Smooth muscle cell (in vitro differentiated cells): ENCODE measurements at regions not wholly inside any gene's neighbourhood (a gene's known extent, or its start where the extent isn't known, plus 50 kb on each side); places are given as distances from the start of the nearest gene placed in this dataset.

ENCODE experiments used
- DNase-seq: peaks from one replicate; lab custom pipeline; 2025; ENCODE audit not compliant: unreplicated experiment; lab: John Stamatoyannopoulos, UW
- H2AFZ ChIP-seq: fragments of 200-600 bp; sonication (generic); 2 replicates; pipeline ENCODE4 v1.6.0; 2016; ENCODE audit warnings: antibody characterized with exemption, low read depth, mild to moderate bottlenecking
- H3F3A ChIP-seq: fragments of 200-600 bp; sonication (generic); 2 replicates; pipeline ENCODE4 v1.6.0; 2017; ENCODE audit warnings: antibody characterized with exemption, low read depth
- H3K27ac ChIP-seq: fragments of 200-600 bp; sonication (generic); 2 replicates; pipeline ENCODE4 v1.5.1; 2016; ENCODE audit warnings: low read depth, mild to moderate bottlenecking
- H3K27me3 ChIP-seq: fragments of 200-600 bp; sonication (generic); 2 replicates; pipeline ENCODE4 v1.6.1; 2016; ENCODE audit warnings: low read depth, mild to moderate bottlenecking
- H3K36me3 ChIP-seq: fragments of 200-600 bp; sonication (generic); 2 replicates; pipeline ENCODE4 v1.5.1; 2016; ENCODE audit warnings: low read depth
- H3K4me1 ChIP-seq: fragments of 200-600 bp; sonication (generic); 2 replicates; pipeline ENCODE4 v1.5.1; 2016; ENCODE audit warnings: low read depth
- H3K4me2 ChIP-seq: fragments of 200-600 bp; sonication (generic); 2 replicates; pipeline ENCODE4 v1.6.0; 2016; ENCODE audit warnings: mild to moderate bottlenecking
- H3K4me3 ChIP-seq: fragments of 200-600 bp; sonication (generic); 2 replicates; pipeline ENCODE4 v1.5.1; 2016; ENCODE audit warnings: mild to moderate bottlenecking
- H3K79me2 ChIP-seq: fragments of 200-600 bp; sonication (generic); 2 replicates; pipeline ENCODE4 v1.6.0; 2016; ENCODE audit warnings: low read depth, mild to moderate bottlenecking
- H3K9ac ChIP-seq: fragments of 200-600 bp; sonication (generic); 2 replicates; pipeline ENCODE4 v1.6.0; 2016; ENCODE audit warnings: low read depth
- H3K9me3 ChIP-seq: fragments of 200-600 bp; sonication (generic); replicated peaks from 2 replicates; pipeline ENCODE4 v1.5.1; 2016; ENCODE audit warnings: low read depth
- H4K20me1 ChIP-seq: fragments of 200-600 bp; sonication (generic); 2 replicates; pipeline ENCODE4 v1.6.0; 2016; ENCODE audit warnings: low read depth
- WGBS: methylation state at CpG from one replicate; pipeline ENCODE4 v1.1.7; 2016; ENCODE audit warnings: low lambda C conversion rate; 5-methylcytosine and 5-hydroxymethylcytosine counted together
- TF ChIP-seq, protein P1 (sequence below): fragments of 200-600 bp; sonication (generic); IDR thresholded peaks from 2 replicates; pipeline ENCODE4 v1.5.1; 2017; ENCODE audit warnings: borderline replicate concordance, mild to moderate bottlenecking, antibody characterized with exemption; ENCODE audit not compliant: insufficient read depth, poor library complexity, severe bottlenecking

DNA sequence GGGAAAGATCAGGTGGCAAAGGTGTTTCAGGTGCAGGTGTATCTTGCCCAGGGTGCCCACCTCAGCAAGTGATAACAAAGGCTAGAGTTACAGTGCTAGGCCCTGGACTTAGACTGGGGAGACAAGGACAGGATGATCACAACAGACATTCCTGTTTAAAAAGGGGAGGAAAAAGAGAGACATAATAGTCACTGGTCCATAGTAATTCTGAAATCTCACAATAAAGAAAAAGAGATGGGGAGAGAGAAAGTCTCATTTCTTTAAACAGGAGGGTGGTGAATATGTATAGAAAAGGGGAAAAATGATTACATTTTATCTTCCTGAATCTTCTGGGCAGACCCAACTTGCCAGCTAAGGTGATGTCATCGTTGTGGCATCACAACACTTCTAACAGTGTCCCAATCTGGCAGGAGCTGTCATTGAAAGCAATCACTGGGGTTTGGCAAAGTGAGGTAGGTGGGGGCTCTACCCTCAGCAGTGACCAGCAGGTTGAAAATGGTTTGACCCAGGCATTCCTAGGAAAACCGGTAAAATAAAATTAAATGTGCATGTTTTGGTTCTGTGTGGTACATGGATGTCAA is 99.5 kb downstream of the ZNF621 start:
- peaks cover 4% of the 10 kb centered on the region for H3K9me3 ChIP-seq
- H3K4me3 ChIP-seq: no peak overlapping the region
- no peak overlapping the region for H3K4me2 ChIP-seq
- H4K20me1 ChIP-seq: no peaks in the 10 kb centered on the region
- H3K4me1 ChIP-seq: no peaks in the 10 kb centered on the region
- H2AFZ ChIP-seq: no peak overlapping the region
- no peaks in the 10 kb centered on the region for H3K27me3 ChIP-seq
- H3K79me2 ChIP-seq: no peaks in the 10 kb centered on the region
- no peak overlapping the region for H3K9ac ChIP-seq
- TF ChIP-seq, protein P1, sequence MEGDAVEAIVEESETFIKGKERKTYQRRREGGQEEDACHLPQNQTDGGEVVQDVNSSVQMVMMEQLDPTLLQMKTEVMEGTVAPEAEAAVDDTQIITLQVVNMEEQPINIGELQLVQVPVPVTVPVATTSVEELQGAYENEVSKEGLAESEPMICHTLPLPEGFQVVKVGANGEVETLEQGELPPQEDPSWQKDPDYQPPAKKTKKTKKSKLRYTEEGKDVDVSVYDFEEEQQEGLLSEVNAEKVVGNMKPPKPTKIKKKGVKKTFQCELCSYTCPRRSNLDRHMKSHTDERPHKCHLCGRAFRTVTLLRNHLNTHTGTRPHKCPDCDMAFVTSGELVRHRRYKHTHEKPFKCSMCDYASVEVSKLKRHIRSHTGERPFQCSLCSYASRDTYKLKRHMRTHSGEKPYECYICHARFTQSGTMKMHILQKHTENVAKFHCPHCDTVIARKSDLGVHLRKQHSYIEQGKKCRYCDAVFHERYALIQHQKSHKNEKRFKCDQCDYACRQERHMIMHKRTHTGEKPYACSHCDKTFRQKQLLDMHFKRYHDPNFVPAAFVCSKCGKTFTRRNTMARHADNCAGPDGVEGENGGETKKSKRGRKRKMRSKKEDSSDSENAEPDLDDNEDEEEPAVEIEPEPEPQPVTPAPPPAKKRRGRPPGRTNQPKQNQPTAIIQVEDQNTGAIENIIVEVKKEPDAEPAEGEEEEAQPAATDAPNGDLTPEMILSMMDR: no peak
- H3K36me3 ChIP-seq: no peaks in the 10 kb centered on the region
- DNase-seq: no peak
- 91% methylated on average over 2 of the region's 2 CpGs for WGBS
- no peaks in the 10 kb centered on the region for H3F3A ChIP-seq
- H3K27ac ChIP-seq: no peak overlapping the region

DNA sequence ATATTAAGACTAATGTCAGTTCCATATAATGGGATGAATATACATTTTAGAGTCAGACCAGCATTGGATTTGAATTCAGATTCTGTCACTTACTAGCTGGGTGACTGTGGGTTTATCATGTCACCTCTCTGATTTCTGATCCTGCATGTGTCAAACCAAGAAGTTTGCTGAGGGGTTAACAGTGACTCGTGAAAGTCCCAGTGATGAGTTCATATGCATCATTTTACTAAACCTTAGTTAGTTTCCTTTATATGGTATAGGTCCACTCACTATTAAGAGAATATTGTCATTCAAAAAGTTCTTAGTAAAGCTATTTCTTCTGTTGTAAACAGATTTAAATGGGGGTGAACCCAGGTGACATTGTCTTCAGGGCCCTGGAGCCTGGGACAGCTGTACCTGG is 102.3 kb downstream of the ZNF621 start:
- no peak for DNase-seq
- H3K36me3 ChIP-seq: no peaks in the 10 kb centered on the region
- no peaks in the 10 kb centered on the region for H3K27me3 ChIP-seq
- H3K9ac ChIP-seq: no peak overlapping the region
- H3K4me1 ChIP-seq: no peaks in the 10 kb centered on the region
- H3K79me2 ChIP-seq: no peaks in the 10 kb centered on the region
- no peaks in the 10 kb centered on the region for H3F3A ChIP-seq
- no peak overlapping the region for H3K4me2 ChIP-seq
- TF ChIP-seq, protein P1: no peak
- peaks cover 4% of the 10 kb centered on the region for H3K9me3 ChIP-seq
- no peak overlapping the region for H3K27ac ChIP-seq
- no peak overlapping the region for H3K4me3 ChIP-seq
- no peak overlapping the region for H2AFZ ChIP-seq
- no peaks in the 10 kb centered on the region for H4K20me1 ChIP-seq
- 100% methylated on average over 1 of the region's 1 CpG for WGBS

DNA sequence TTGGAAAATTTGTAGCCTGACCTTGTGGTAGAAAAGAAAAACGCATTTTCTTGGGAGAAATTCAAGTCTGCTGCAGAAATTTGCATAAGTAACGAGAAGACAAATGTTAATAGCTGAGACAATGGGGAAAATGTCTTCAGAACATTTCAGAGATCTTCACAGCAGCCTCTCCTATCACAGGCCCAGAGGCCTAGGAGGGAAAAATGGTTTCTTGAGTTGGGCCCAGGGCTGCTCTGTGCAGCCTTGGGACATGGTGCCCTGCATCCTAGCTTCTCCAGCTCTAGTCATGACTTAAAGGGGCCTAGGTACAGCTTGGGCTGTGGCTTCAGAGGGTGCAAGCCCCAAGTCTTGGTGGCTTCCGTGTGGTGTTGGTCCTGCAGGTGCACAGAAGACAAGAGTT is 104.2 kb downstream of the ZNF621 start:
- H3K4me2 ChIP-seq: no peak overlapping the region
- DNase-seq: no peak
- H3K27me3 ChIP-seq: no peaks in the 10 kb centered on the region
- no peak overlapping the region for H2AFZ ChIP-seq
- TF ChIP-seq, protein P1: no peak
- H3K9me3 ChIP-seq: peaks cover 4% of the 10 kb centered on the region
- H3K4me1 ChIP-seq: no peaks in the 10 kb centered on the region
- H3K9ac ChIP-seq: no peak overlapping the region
- H3K36me3 ChIP-seq: no peaks in the 10 kb centered on the region
- no peaks in the 10 kb centered on the region for H4K20me1 ChIP-seq
- no peaks in the 10 kb centered on the region for H3F3A ChIP-seq
- H3K4me3 ChIP-seq: no peak overlapping the region
- no peaks in the 10 kb centered on the region for H3K79me2 ChIP-seq
- H3K27ac ChIP-seq: no peak overlapping the region
- 91% methylated on average over 3 of the region's 3 CpGs for WGBS

DNA sequence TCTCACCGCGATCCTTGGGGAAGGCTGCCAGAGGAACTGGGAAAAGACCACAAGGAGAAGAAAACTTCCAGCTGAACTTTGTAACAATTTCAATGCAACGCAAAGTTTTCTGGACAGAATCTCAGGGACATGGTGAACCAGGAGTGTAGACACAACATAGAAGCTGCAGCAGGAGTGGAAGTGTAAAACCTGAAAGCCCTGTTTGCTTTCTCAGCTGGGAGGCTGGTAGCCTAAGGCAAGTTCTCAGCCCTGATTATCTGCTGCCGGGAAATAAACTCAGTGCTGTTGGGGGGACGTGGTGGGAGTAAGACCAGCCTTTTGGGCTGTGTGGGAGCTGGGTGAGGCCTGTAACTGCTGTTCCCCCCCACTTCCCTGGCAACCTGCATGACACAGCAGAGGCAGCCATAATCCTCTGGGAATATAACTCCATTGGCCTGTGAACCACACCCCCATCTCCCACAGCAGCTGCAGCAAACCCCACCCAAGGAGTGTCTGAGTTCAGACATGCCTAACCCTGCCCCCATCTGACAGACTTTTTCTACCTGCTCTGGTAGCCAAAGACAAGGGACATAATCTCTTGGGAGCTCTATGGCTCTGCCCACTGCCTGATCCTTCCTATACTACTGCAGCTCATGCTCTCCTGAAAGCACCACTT is 106.7 kb downstream of the ZNF621 start:
- Histone ChIP-seq H3K27ac (no peak overlapping the region), H3K27me3 (no peaks in the 10 kb centered on the region)
- 81% methylated on average over 5 of the region's 5 CpGs for WGBS

More for the DNA sequence above, 106.7 kb downstream of the ZNF621 start:
- Histone ChIP-seq H3K4me2 (no peak overlapping the region), H2AFZ (no peak overlapping the region), H3K79me2 (no peaks in the 10 kb centered on the region), H3F3A (no peaks in the 10 kb centered on the region), H3K9ac (no peak overlapping the region), H3K9me3 (peaks cover 4% of the 10 kb centered on the region), H3K4me1 (no peaks in the 10 kb centered on the region), H3K4me3 (no peak overlapping the region), H3K36me3 (no peaks in the 10 kb centered on the region), H4K20me1 (no peaks in the 10 kb centered on the region)
- no peak for DNase-seq
- TF ChIP-seq, protein P1: no peak
